Astrocyte (in vitro differentiated cells and primary cell): ENCODE measurements at regions not wholly inside any gene's neighbourhood (a gene's known extent, or its start where the extent isn't known, plus 50 kb on each side); places are given as distances from the start of the nearest gene placed in this dataset.
A peak's percentile ranks its signal among the peaks of the same experiment; 100 is the strongest.

Source experiments
- DNase-seq: peaks from one replicate; pipeline ENCODE4 v3.0.0-alpha.2; 2010; ENCODE audit warnings: low read depth
- FAIRE-seq: peaks from 2 replicates; lab custom pipeline; 2011; peaks lifted over from hg19 to GRCh38; lab: Jason Lieb, UNC
- H2AFZ ChIP-seq: 2 replicates; pipeline ENCODE4 v1.6.0; 2012; ENCODE audit warnings: low read depth, low read length, inconsistent platforms
- H3K27ac ChIP-seq: 2 replicates; pipeline ENCODE4 v1.5.1; 2011; ENCODE audit warnings: low read depth, low read length, inconsistent platforms
- H3K27me3 ChIP-seq: 2 replicates; pipeline ENCODE4 v1.6.0; 2011; ENCODE audit warnings: low read length, inconsistent platforms; ENCODE audit not compliant: insufficient read depth
- H3K36me3 ChIP-seq: 2 replicates; pipeline ENCODE4 v1.5.1; 2011; ENCODE audit warnings: low read length, inconsistent platforms; ENCODE audit not compliant: insufficient read depth
- H3K4me1 ChIP-seq: 2 replicates; pipeline ENCODE4 v1.5.1; 2011; ENCODE audit warnings: low read length, inconsistent platforms; ENCODE audit not compliant: insufficient read depth
- H3K4me2 ChIP-seq: 2 replicates; pipeline ENCODE4 v1.6.0; 2012; ENCODE audit warnings: low read length, inconsistent platforms
- H3K4me3 ChIP-seq: 2 replicates; pipeline ENCODE4 v1.5.1; 2011; ENCODE audit warnings: low read depth, mild to moderate bottlenecking, low read length, inconsistent platforms; ENCODE audit not compliant: insufficient read depth
- H3K79me2 ChIP-seq: 2 replicates; pipeline ENCODE4 v1.6.0; 2012; ENCODE audit warnings: mild to moderate bottlenecking, low read length, inconsistent platforms; ENCODE audit not compliant: insufficient read depth
- H3K9ac ChIP-seq: 2 replicates; pipeline ENCODE4 v1.6.0; 2012; ENCODE audit warnings: mild to moderate bottlenecking, low read length, inconsistent platforms
- H3K9me3 ChIP-seq: 2 replicates; pipeline ENCODE4 v1.5.1; 2012; ENCODE audit warnings: low read depth, mild to moderate bottlenecking, low read length, inconsistent platforms; ENCODE audit not compliant: insufficient read depth
- H4K20me1 ChIP-seq: 2 replicates; pipeline ENCODE4 v1.6.0; 2012; ENCODE audit warnings: low read length, inconsistent platforms; ENCODE audit not compliant: insufficient read depth
- H3K27ac Mint-ChIP-seq: one replicate; pipeline ENCODE4 v1.8.0; 2021; ENCODE audit warnings: mild to moderate bottlenecking, mixed read lengths; ENCODE audit not compliant: unreplicated experiment
- H3K27me3 Mint-ChIP-seq: one replicate; pipeline ENCODE4 v1.8.0; 2021; ENCODE audit warnings: low read depth, mixed read lengths; ENCODE audit not compliant: unreplicated experiment
- H3K36me3 Mint-ChIP-seq: one replicate; pipeline ENCODE4 v1.8.0; 2021; ENCODE audit warnings: low read depth, mixed read lengths; ENCODE audit not compliant: unreplicated experiment
- H3K4me1 Mint-ChIP-seq: one replicate; pipeline ENCODE4 v1.8.0; 2021; ENCODE audit warnings: low read depth, mixed read lengths; ENCODE audit not compliant: unreplicated experiment
- H3K4me3 Mint-ChIP-seq: one replicate; pipeline ENCODE4 v1.8.0; 2021; ENCODE audit warnings: mild to moderate bottlenecking, moderate library complexity, mixed read lengths; ENCODE audit not compliant: unreplicated experiment
- H3K9me3 Mint-ChIP-seq: one replicate; pipeline ENCODE4 v1.8.0; 2021; ENCODE audit warnings: mild to moderate bottlenecking, mixed read lengths; ENCODE audit not compliant: unreplicated experiment
- EZH2 ChIP-seq: IDR thresholded peaks from 2 replicates; pipeline ENCODE4 v1.6.1; 2012; ENCODE audit warnings: mild to moderate bottlenecking, low read length, inconsistent platforms; ENCODE audit not compliant: insufficient read depth
- TF ChIP-seq, protein P1 (sequence below): IDR thresholded peaks from 2 replicates; pipeline ENCODE4 v1.5.1; 2011; ENCODE audit warnings: low read depth, mild to moderate bottlenecking, inconsistent platforms, low read length, moderate library complexity; ENCODE audit not compliant: insufficient read depth

DNA sequence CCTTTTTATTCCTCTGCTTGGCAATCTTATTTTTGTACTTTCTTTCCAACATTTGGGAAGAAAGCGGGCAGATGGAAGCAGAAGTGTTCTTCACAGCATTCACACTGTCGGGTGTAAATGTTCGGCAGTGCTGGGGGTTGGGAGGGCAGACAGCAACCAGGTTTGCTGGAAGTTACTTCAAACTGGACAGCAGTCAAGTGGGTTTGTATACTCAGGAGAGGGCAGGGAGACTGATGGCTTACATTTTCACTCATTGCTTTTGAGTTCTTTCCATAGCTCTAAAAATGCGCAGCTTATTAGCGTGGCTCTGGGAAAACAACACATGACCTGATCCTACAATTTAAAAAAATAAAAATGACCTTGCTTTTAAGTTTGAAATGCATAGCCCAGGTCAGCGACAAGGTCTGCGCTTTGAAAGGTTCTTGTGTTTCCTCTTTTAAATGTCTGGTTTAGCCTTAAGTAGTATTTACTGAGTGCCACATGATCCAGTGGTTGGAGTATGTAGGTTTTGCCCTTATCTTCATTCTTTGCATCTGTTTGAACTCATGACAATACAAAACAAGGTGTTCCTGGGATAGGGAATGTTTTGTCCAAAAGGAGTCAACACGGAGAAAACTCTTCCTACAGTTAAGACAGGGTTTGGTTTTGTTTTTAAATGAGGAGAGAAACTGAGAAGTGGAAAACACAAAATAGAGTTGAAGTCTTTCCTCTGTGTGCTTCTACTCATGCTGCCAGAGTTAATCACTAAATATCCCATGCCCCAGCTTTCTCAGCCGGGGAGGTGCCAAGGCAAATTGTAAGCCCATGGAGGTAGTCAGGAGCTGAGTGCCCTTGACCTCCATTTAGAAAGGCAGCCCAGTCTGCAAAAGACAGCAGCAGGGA lies 132.7 kb upstream of the DMRT1 start:
- no peaks in the 10 kb centered on the region for H3K27me3 Mint-ChIP-seq
- Histone ChIP-seq H3K4me1 (peaks cover 11% of the 10 kb centered on the region), H4K20me1 (peaks cover 14% of the 10 kb centered on the region), H2AFZ (peak overlapping the region; percentile 30), H3K36me3 (peaks cover 22% of the 10 kb centered on the region), H3K79me2 (peaks cover 62% of the 10 kb centered on the region), H3K4me2 (peak overlapping the region; percentile 82), H3K9ac (peak overlapping the region; percentile 53), H3K27ac (no peak overlapping the region), H3K27me3 (no peaks in the 10 kb centered on the region), H3K9me3 (no peaks in the 10 kb centered on the region), H3K4me3 (peak overlapping the region; percentile 52)
- DNase-seq = no peak
- peaks cover 26% of the 10 kb centered on the region for H3K4me1 Mint-ChIP-seq
- FAIRE-seq = peak; percentile 63
- H3K36me3 Mint-ChIP-seq = peaks cover 25% of the 10 kb centered on the region
- H3K27ac Mint-ChIP-seq = peak overlapping the region; percentile 67
- peak overlapping the region; percentile 73 for H3K4me3 Mint-ChIP-seq
- TF ChIP-seq, protein P1, sequence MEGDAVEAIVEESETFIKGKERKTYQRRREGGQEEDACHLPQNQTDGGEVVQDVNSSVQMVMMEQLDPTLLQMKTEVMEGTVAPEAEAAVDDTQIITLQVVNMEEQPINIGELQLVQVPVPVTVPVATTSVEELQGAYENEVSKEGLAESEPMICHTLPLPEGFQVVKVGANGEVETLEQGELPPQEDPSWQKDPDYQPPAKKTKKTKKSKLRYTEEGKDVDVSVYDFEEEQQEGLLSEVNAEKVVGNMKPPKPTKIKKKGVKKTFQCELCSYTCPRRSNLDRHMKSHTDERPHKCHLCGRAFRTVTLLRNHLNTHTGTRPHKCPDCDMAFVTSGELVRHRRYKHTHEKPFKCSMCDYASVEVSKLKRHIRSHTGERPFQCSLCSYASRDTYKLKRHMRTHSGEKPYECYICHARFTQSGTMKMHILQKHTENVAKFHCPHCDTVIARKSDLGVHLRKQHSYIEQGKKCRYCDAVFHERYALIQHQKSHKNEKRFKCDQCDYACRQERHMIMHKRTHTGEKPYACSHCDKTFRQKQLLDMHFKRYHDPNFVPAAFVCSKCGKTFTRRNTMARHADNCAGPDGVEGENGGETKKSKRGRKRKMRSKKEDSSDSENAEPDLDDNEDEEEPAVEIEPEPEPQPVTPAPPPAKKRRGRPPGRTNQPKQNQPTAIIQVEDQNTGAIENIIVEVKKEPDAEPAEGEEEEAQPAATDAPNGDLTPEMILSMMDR = no peak
- no peak for TF ChIP-seq EZH2
- no peaks in the 10 kb centered on the region for H3K9me3 Mint-ChIP-seq

DNA sequence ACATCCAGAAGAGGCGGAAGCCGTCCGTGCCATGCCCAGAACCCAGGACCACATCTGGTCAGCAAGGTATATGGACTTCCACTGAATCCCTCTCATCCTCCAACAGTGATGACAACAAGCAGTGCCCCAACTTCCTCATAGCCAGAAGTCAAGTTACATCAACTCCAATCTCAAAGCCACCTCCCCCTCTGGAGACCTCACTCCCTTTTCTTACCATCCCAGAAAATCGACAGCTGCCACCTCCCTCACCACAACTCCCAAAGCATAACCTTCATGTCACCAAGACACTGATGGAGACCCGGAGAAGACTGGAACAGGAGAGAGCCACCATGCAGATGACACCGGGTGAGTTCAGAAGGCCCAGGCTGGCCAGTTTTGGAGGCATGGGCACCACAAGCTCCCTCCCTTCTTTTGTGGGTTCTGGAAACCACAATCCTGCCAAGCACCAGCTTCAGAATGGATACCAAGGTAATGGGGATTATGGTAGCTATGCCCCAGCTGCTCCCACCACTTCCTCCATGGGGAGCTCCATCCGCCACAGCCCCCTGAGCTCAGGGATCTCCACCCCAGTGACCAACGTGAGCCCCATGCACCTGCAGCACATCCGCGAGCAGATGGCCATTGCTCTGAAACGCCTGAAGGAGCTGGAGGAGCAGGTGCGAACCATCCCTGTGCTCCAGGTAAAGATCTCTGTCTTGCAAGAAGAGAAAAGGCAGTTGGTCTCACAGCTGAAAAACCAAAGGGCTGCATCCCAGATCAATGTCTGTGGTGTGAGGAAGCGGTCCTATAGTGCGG lies 130.3 kb upstream of the DMRT1 start:
- Histone ChIP-seq H3K9me3 (no peaks in the 10 kb centered on the region), H4K20me1 (peaks cover 20% of the 10 kb centered on the region), H3K4me3 (no peak overlapping the region), H2AFZ (no peak overlapping the region), H3K9ac (no peak overlapping the region), H3K79me2 (peaks cover 79% of the 10 kb centered on the region), H3K27ac (no peak overlapping the region), H3K4me2 (no peak overlapping the region), H3K4me1 (peaks cover 19% of the 10 kb centered on the region), H3K27me3 (no peaks in the 10 kb centered on the region), H3K36me3 (peaks cover 22% of the 10 kb centered on the region)
- TF ChIP-seq, protein P1 = no peak
- no peak for TF ChIP-seq EZH2
- H3K4me3 Mint-ChIP-seq = no peak overlapping the region
- peaks cover 25% of the 10 kb centered on the region for H3K36me3 Mint-ChIP-seq
- H3K27ac Mint-ChIP-seq = no peak overlapping the region
- H3K4me1 Mint-ChIP-seq = peaks cover 35% of the 10 kb centered on the region
- H3K9me3 Mint-ChIP-seq = no peaks in the 10 kb centered on the region
- no peak for DNase-seq
- no peak for FAIRE-seq
- no peaks in the 10 kb centered on the region for H3K27me3 Mint-ChIP-seq
